ENCODE measurements at regions not wholly inside any gene's neighbourhood (a gene's known extent, or its start where the extent isn't known, plus 50 kb on each side); places are given as distances from the start of the nearest gene placed in this dataset.
A peak's percentile ranks its signal among the peaks of the same experiment; 100 is the strongest.

DNA sequence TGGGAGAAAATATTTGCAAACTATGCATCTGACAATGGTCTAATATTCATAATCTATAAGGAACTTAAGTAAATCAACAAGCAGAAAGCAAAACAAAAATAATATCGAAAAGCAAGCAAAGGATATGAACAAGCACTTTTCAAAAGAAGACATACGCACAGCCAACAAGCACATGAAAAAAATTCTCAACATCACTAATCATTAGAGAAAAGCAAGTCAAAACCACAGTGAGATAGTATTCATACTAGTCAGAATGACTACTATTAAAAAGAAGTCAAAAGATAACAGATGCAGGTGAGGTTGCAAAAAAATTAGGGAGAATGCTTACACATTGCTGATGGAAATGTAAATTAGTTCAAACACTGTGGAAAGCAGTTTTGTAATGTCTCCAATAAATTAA, 410.2 kb downstream of the MMUT start:
- no peak overlapping the region for H3K4me3 ChIP-seq (ENCODE audit: low read depth, low read length)
- no peaks in the 10 kb centered on the region for H3K27me3 ChIP-seq (ENCODE audit: control insufficient read depth, insufficient read depth, low read length)
- H3K36me3 ChIP-seq (ENCODE audit: control insufficient read depth, insufficient read depth, low read length), result no peaks in the 10 kb centered on the region
- TF ChIP-seq, protein P1, sequence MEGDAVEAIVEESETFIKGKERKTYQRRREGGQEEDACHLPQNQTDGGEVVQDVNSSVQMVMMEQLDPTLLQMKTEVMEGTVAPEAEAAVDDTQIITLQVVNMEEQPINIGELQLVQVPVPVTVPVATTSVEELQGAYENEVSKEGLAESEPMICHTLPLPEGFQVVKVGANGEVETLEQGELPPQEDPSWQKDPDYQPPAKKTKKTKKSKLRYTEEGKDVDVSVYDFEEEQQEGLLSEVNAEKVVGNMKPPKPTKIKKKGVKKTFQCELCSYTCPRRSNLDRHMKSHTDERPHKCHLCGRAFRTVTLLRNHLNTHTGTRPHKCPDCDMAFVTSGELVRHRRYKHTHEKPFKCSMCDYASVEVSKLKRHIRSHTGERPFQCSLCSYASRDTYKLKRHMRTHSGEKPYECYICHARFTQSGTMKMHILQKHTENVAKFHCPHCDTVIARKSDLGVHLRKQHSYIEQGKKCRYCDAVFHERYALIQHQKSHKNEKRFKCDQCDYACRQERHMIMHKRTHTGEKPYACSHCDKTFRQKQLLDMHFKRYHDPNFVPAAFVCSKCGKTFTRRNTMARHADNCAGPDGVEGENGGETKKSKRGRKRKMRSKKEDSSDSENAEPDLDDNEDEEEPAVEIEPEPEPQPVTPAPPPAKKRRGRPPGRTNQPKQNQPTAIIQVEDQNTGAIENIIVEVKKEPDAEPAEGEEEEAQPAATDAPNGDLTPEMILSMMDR (IDR thresholded peaks at IDR 0.05; ENCODE audit: insufficient read depth, low read length, severe bottlenecking), result no peak
- no peak for FAIRE-seq
- peak; percentile 79 for DNase-seq (ENCODE audit: low read depth)

DNA sequence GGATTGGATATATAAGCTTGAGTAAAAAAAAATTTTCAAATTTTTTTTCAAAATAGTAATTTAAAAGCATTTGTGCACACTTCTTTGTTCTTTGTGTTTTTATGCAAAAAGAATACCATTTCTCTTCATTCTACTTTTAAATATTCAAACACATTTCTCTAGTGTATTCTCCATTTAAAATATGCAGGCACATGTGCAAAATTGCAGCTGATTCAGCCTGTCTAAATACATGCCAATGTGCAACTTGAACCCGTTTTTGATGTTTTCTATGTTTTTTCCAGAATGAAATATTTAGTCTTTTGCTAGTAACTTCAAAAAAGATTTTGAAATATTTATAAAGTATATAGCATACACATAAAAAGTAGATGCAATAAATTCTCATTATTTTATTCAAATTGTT, 411.8 kb downstream of the MMUT start:
- no peak for FAIRE-seq
- Histone ChIP-seq H3K4me3 (ENCODE audit: low read depth, low read length) (no peak overlapping the region), H3K36me3 (ENCODE audit: control insufficient read depth, insufficient read depth, low read length) (no peaks in the 10 kb centered on the region), H3K27me3 (ENCODE audit: control insufficient read depth, insufficient read depth, low read length) (no peaks in the 10 kb centered on the region)
- TF ChIP-seq, protein P1 (IDR thresholded peaks at IDR 0.05; ENCODE audit: insufficient read depth, low read length, severe bottlenecking), result no peak
- no peak for DNase-seq (ENCODE audit: low read depth)

DNA sequence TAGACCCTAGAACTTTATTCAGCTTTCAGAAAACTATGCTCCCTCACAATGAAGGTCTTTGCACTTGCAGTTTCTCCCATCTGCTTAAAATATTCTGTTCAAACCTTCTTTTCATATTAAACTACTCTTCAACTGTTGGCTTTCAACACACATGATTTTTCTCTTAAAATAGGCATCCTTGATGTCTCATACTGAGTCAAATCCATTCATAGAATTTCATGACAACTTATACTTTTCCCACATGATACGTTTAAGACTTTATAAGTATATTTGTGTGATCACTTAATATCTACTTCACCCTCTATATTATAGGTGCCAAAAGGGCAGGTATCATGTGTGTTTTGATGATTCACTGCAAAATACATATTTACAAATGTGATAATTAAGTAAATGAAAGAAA, 412.5 kb downstream of the MMUT start:
- no peaks in the 10 kb centered on the region for H3K27me3 ChIP-seq (ENCODE audit: control insufficient read depth, insufficient read depth, low read length)
- FAIRE-seq (no peak), DNase-seq (ENCODE audit: low read depth) (peak; percentile 24)
- no peak overlapping the region for H3K4me3 ChIP-seq (ENCODE audit: low read depth, low read length)
- no peaks in the 10 kb centered on the region for H3K36me3 ChIP-seq (ENCODE audit: control insufficient read depth, insufficient read depth, low read length)
- TF ChIP-seq, protein P1 (IDR thresholded peaks at IDR 0.05; ENCODE audit: insufficient read depth, low read length, severe bottlenecking), result no peak

DNA sequence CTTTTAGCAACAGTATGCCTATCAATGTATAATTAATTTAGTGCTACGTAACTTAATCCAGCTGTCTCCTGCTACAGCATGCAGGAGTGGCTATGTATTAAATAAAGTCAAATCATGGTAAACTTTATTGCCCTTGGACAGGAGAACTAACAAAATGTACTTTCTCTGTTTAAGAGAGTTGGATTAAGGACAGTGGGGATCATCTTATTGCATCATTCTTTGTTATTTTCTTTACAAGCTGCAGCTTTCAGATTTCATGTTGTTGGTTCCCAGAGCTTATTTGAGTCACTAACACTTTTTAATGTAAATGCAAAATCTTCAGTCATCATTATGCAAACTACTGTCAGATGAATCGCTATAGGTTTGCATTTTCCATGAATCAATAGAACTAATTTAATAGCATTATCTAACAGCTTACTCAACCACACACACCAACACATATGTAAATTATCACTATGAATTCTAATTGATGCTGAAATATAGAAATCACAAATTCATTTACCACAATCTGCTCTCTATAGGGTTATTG, 424.7 kb downstream of the MMUT start:
- no peak for DNase-seq (ENCODE audit: low read depth)
- FAIRE-seq, result no peak

DNA sequence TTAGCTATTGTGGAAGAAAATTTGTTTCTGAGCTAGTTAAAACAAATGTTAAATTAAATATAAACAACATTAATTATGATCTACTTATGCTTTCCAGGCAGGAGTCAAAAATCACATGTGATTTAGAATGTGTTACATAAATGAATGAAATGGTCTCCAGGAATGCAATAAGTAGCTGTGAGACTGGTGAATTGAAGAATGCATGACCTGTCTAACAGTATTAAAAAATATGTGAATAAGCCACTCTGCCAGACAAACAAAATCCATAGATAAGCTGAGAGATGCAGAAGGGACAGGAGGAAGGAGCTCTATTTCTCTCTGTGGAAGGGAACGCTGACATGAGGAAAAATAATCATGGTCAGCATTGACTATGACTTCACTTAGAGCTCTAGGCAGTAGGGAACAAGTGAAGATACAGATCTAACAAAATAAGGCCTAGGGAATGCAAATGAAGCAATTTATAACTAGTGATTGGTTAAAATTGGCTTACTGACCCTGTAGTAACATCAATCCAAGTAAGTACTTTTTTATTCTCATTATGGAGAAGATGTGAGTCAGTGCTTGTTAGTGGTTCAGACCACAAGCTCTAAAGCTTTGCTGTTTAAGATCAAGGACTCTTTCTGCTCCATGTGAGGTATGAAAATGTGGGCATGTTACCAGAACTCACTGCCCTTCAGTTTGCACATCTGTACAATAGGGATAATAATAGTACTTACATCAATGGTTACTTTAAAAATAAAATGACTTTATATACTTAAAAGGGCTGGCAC, 432.6 kb downstream of the MMUT start:
- H3K27me3 ChIP-seq (ENCODE audit: control insufficient read depth, insufficient read depth, low read length), result no peaks in the 10 kb centered on the region
- FAIRE-seq (no peak), DNase-seq (ENCODE audit: low read depth) (no peak)
- H3K36me3 ChIP-seq (ENCODE audit: control insufficient read depth, insufficient read depth, low read length), result no peaks in the 10 kb centered on the region
- no peak overlapping the region for H3K4me3 ChIP-seq (ENCODE audit: low read depth, low read length)
- TF ChIP-seq, protein P1 (IDR thresholded peaks at IDR 0.05; ENCODE audit: insufficient read depth, low read length, severe bottlenecking), result no peak

More for the DNA sequence above, 424.7 kb downstream of the MMUT start:
- no peaks in the 10 kb centered on the region for H3K36me3 ChIP-seq (ENCODE audit: control insufficient read depth, insufficient read depth, low read length)
- H3K27me3 ChIP-seq (ENCODE audit: control insufficient read depth, insufficient read depth, low read length), result no peaks in the 10 kb centered on the region
- H3K4me3 ChIP-seq (ENCODE audit: low read depth, low read length), result no peak overlapping the region
- TF ChIP-seq, protein P1 (IDR thresholded peaks at IDR 0.05; ENCODE audit: insufficient read depth, low read length, severe bottlenecking), result no peak
